GM18868 (cell line): ENCODE measurements at regions not wholly inside any gene's neighbourhood (a gene's known extent, or its start where the extent isn't known, plus 50 kb on each side); places are given as distances from the start of the nearest gene placed in this dataset.
"Not testable (repeated sequence)": the region's sequence is repeated elsewhere in the genome, so short reads cannot be mapped to it uniquely, and the experiment has no call there.

Source experiments
- ATAC-seq: cut with Tn5 transposase; IDR thresholded peaks from one replicate; pipeline ENCODE4 v1.9.1; 2021; ENCODE audit warnings: mild to moderate bottlenecking, moderate library complexity; ENCODE audit not compliant: unreplicated experiment

GRCh38 chr2:192993059-192993458 is 798.3 kb upstream of the TMEFF2 start:
- ATAC-seq: no peak

GRCh38 chr2:192983173-192983572 is 788.4 kb upstream of the TMEFF2 start:
- ATAC-seq: no peak

GRCh38 chr2:192978395-192978794 is 783.7 kb upstream of the TMEFF2 start:
- ATAC-seq: no peak

- ATAC-seq: no peak
Observed at GRCh38 chr2:192971981-192972380, 777.2 kb upstream of the TMEFF2 start.

- ATAC-seq: no peak
Observed at GRCh38 chr2:192969055-192969454, 774.3 kb upstream of the TMEFF2 start.

- ATAC-seq: no peak
Observed at GRCh38 chr2:192960945-192961344, 766.2 kb upstream of the TMEFF2 start.

- ATAC-seq: not testable (repeated sequence)
Observed at GRCh38 chr2:192958615-192959014, 763.9 kb upstream of the TMEFF2 start.

- no peak for ATAC-seq
Observed at GRCh38 chr2:192957425-192957824, 762.7 kb upstream of the TMEFF2 start.

- ATAC-seq: no peak
Observed at GRCh38 chr2:192953116-192953515, 758.4 kb upstream of the TMEFF2 start.

- no peak for ATAC-seq
Observed at GRCh38 chr2:192952245-192952644, 757.5 kb upstream of the TMEFF2 start.

GRCh38 chr2:192948316-192948715 is 753.6 kb upstream of the TMEFF2 start:
- no peak for ATAC-seq

- no peak for ATAC-seq
Observed at GRCh38 chr2:192947352-192947751, 752.6 kb upstream of the TMEFF2 start.

GRCh38 chr2:192940767-192941166 is 746.0 kb upstream of the TMEFF2 start:
- peak; percentile 41 for ATAC-seq

- ATAC-seq: no peak
Observed at GRCh38 chr2:192932376-192932775, 737.6 kb upstream of the TMEFF2 start.

GRCh38 chr2:192921631-192922030 is 726.9 kb upstream of the TMEFF2 start:
- not testable (repeated sequence) for ATAC-seq

- no peak for ATAC-seq
Observed at GRCh38 chr2:192901446-192901845, 706.7 kb upstream of the TMEFF2 start.

GRCh38 chr2:192899466-192899865 is 704.7 kb upstream of the TMEFF2 start:
- ATAC-seq: no peak

- ATAC-seq: not testable (repeated sequence)
Observed at GRCh38 chr2:192893976-192894375, 699.2 kb upstream of the TMEFF2 start.

GRCh38 chr2:192888109-192888508 is 693.4 kb upstream of the TMEFF2 start:
- no peak for ATAC-seq

- no peak for ATAC-seq
Observed at GRCh38 chr2:192887337-192887736, 692.6 kb upstream of the TMEFF2 start.

GRCh38 chr2:192886636-192887035 is 691.9 kb upstream of the TMEFF2 start:
- no peak for ATAC-seq

GRCh38 chr2:192885569-192886160 is 690.9 kb upstream of the TMEFF2 start:
- no peak for ATAC-seq

GRCh38 chr2:192877159-192877558 is 682.4 kb upstream of the TMEFF2 start:
- ATAC-seq: no peak
